HCT116 (cell line): ENCODE measurements at regions not wholly inside any gene's neighbourhood (a gene's known extent, or its start where the extent isn't known, plus 50 kb on each side); places are given as distances from the start of the nearest gene placed in this dataset.

Experiments
- ATAC-seq: fragments of 200-7000 bp; cut with Tn5 transposase; 2 replicates; pipeline ENCODE4 v1.9.1; 2020; ENCODE audit warnings: mild to moderate bottlenecking, moderate library complexity
- BruUV-seq: library from RNA; stranded (reverse); fragments of 400-500 nt; replicated peaks from 2 replicates; lab custom pipeline; 2021; lab: Mats Ljungman, UMichigan
- CTCF ChIA-PET: fragments of 300-600 bp; sonication (Branson Sonifier 250); formaldehyde crosslinking; loops from one replicate; lab custom pipeline; 2021; ENCODE audit warnings: antibody characterized with exemption; lab: Charles Lee
- POLR2A ChIA-PET: fragments of 300-600, 350-600 bp; sonication (Branson Sonifier 250); formaldehyde crosslinking; loops from one replicate; lab custom pipeline; 2021; ENCODE audit warnings: antibody characterized with exemption; lab: Charles Lee
- RAD21 ChIA-PET, 2 experiments: fragments of 300-600 bp; sonication (Branson Sonifier 250); formaldehyde crosslinking; loops; one replicate each; lab custom pipeline; 2023; ENCODE audit warnings: low total read pairs in 2 of 2; ENCODE audit not compliant: uncharacterized antibody in 2 of 2, unreplicated experiment in 2 of 2, low non-redundant PET in 1 of 2; lab: Charles Lee
- DNase-seq: peaks from one replicate; pipeline ENCODE4 v3.0.0-alpha.2; 2010; ENCODE audit warnings: low read depth, low spot score
- H2AFZ ChIP-seq: fragments of 200-600 bp; shearing (Covaris generic), sonication (generic); 2 replicates; pipeline ENCODE4 v1.6.1; 2017; ENCODE audit warnings: low read depth, mixed run types, mixed read lengths, antibody characterized with exemption, low read length; ENCODE audit not compliant: poor library complexity, severe bottlenecking
- H3K27ac ChIP-seq: 2 replicates; pipeline ENCODE4 v1.5.1; 2012; ENCODE audit warnings: low read depth, low read length
- H3K27me3 ChIP-seq: fragments of 200-600 bp; sonication (generic); 2 replicates; pipeline ENCODE4 v1.6.1; 2016; ENCODE audit warnings: mixed run types, low read length, mixed read lengths; ENCODE audit not compliant: insufficient read depth
- H3K36me3 ChIP-seq, 2 experiments: fragments of 200-500 bp in 1 of 2; fragments of 200-600 bp in 1 of 2; sonication (Bioruptor generic) in 1 of 2; sonication (generic) in 1 of 2; 2 replicates each; pipeline versions ENCODE4 v1.5.1 to v1.6.1; 2014 to 2016; ENCODE audit warnings: low read length in 2 of 2, inconsistent platforms in 1 of 2, mixed read lengths in 1 of 2, mixed run types in 1 of 2; ENCODE audit not compliant: insufficient read depth in 2 of 2, control insufficient read depth in 1 of 2
- H3K4me1 ChIP-seq, 2 experiments: fragments of 200-600 bp in 1 of 2; sonication (generic) in 1 of 2; 2 replicates each; pipeline versions ENCODE4 v1.5.1 to v1.6.1; 2012 to 2017; ENCODE audit warnings: low read length in 2 of 2, inconsistent platforms in 1 of 2, mild to moderate bottlenecking in 1 of 2, mixed read lengths in 1 of 2, mixed run types in 1 of 2, moderate library complexity in 1 of 2; ENCODE audit not compliant: insufficient read depth in 2 of 2, control insufficient read depth in 1 of 2
- H3K4me2 ChIP-seq: fragments of 200-600 bp; sonication (generic); 2 replicates; pipeline ENCODE4 v1.6.1; 2017; ENCODE audit warnings: mixed run types, low read length, mixed read lengths
- H3K4me3 ChIP-seq, 2 experiments: fragments of 200-600 bp in 1 of 2; sonication (generic) in 1 of 2; replicated peaks in 1 of 2; 2 replicates each; pipeline ENCODE4 v1.5.1; 2011 to 2016; ENCODE audit warnings: low read length in 2 of 2, control low read depth in 1 of 2, low read depth in 1 of 2, mild to moderate bottlenecking in 1 of 2, mixed read lengths in 1 of 2, mixed run types in 1 of 2
- H3K79me2 ChIP-seq: fragments of 200-600 bp; sonication (generic); 2 replicates; pipeline ENCODE4 v1.6.1; 2017; ENCODE audit warnings: mild to moderate bottlenecking, mixed run types, low read length, moderate library complexity, mixed read lengths; ENCODE audit not compliant: insufficient read depth
- H3K9ac ChIP-seq: fragments of 200-600 bp; sonication (generic); 2 replicates; pipeline ENCODE4 v1.6.1; 2016; ENCODE audit warnings: low read length, mixed read lengths
- H3K9me2 ChIP-seq: fragments of 200-600 bp; sonication (generic), shearing (Covaris generic); 2 replicates; pipeline ENCODE4 v1.6.1; 2017; ENCODE audit warnings: mixed run types, mild to moderate bottlenecking, moderate library complexity; ENCODE audit not compliant: insufficient read depth
- H3K9me3 ChIP-seq, 2 experiments: fragments of 200-500 bp in 1 of 2; fragments of 200-600 bp in 1 of 2; sonication (Bioruptor generic) in 1 of 2; sonication (generic) in 1 of 2; 2 replicates each; pipeline ENCODE4 v1.6.1; 2014 to 2017; ENCODE audit warnings: low read length in 2 of 2, mixed read lengths in 2 of 2, inconsistent platforms in 1 of 2, low read depth in 1 of 2, mild to moderate bottlenecking in 1 of 2, mixed run types in 1 of 2, moderate library complexity in 1 of 2; ENCODE audit not compliant: control insufficient read depth in 1 of 2, insufficient read depth in 1 of 2
- H4K20me1 ChIP-seq: fragments of 200-600 bp; sonication (generic), shearing (Covaris generic); 2 replicates; pipeline ENCODE4 v1.6.1; 2017; ENCODE audit warnings: mixed run types, mild to moderate bottlenecking, moderate library complexity; ENCODE audit not compliant: insufficient read depth
- ATF3 ChIP-seq: IDR thresholded peaks from 2 replicates; pipeline ENCODE4 v1.6.1; 2012
- CBX3 ChIP-seq: IDR thresholded peaks from 2 replicates; pipeline ENCODE4 v1.6.1; 2012; ENCODE audit warnings: low read depth
- CTCF ChIP-seq, 3 experiments: fragments of 200-600 bp in 1 of 3; sonication (generic) in 1 of 3; IDR thresholded peaks in 2 of 3; conservative IDR thresholded peaks in 1 of 3; 2 replicates each; pipeline ENCODE4 v1.5.1; 2012 to 2017; ENCODE audit warnings: low read depth in 2 of 3, low read length in 2 of 3, antibody characterized with exemption in 1 of 3, borderline replicate concordance in 1 of 3, control low read depth in 1 of 3, mild to moderate bottlenecking in 1 of 3, mixed read lengths in 1 of 3, mixed run types in 1 of 3, moderate library complexity in 1 of 3; ENCODE audit not compliant: insufficient read depth in 1 of 3
- EGR1 ChIP-seq: IDR thresholded peaks from 2 replicates; pipeline ENCODE4 v1.6.1; 2012; ENCODE audit warnings: low read depth
- FOSL1 ChIP-seq: IDR thresholded peaks from 2 replicates; pipeline ENCODE4 v1.6.1; 2012; ENCODE audit warnings: low read depth
- JUND ChIP-seq: IDR thresholded peaks from 2 replicates; pipeline ENCODE4 v1.6.1; 2012
- POLR2A ChIP-seq: IDR thresholded peaks from 2 replicates; pipeline ENCODE4 v1.7.0; 2011; ENCODE audit warnings: borderline replicate concordance; ENCODE audit not compliant: insufficient read depth, insufficient read length; ENCODE audit errors: extremely low read depth
- POLR2AphosphoS5 ChIP-seq: IDR thresholded peaks from 2 replicates; pipeline ENCODE4 v1.6.1; 2011; ENCODE audit warnings: mild to moderate bottlenecking, low read depth, low read length, moderate library complexity
- RAD21 ChIP-seq: IDR thresholded peaks from 2 replicates; pipeline ENCODE4 v1.6.1; 2012; ENCODE audit warnings: low read depth, mild to moderate bottlenecking
- REST ChIP-seq: IDR thresholded peaks from 2 replicates; pipeline ENCODE4 v1.6.1; 2012; ENCODE audit warnings: low read depth
- SIN3A ChIP-seq: IDR thresholded peaks from 2 replicates; pipeline ENCODE4 v1.6.1; 2012; ENCODE audit warnings: low read depth
- SRF ChIP-seq: IDR thresholded peaks from 2 replicates; pipeline ENCODE4 v1.6.1; 2012; ENCODE audit warnings: low read depth
- TCF7L2 ChIP-seq: IDR thresholded peaks from 2 replicates; pipeline ENCODE4 v1.7.0; 2011; ENCODE audit warnings: borderline replicate concordance, inconsistent platforms; ENCODE audit not compliant: insufficient read depth, insufficient read length; ENCODE audit errors: extremely low read depth
- ZFX ChIP-seq: fragments of 450-650 bp; IDR thresholded peaks from 2 replicates; pipeline ENCODE4 v1.6.1; 2017
- ZNF274 ChIP-seq: fragments of 200-500 bp; sonication (Bioruptor generic); IDR thresholded peaks from 2 replicates; pipeline ENCODE4 v1.6.1; 2014; ENCODE audit warnings: mild to moderate bottlenecking, low read depth, low read length, inconsistent platforms
- intact Hi-C: fragments of 100-400 bp; cut with micrococcal nuclease; formaldehyde crosslinking; loops from 2 replicates; pipeline ENCODE4 v1.10.0; 2022
- TF ChIP-seq, protein P1 (sequence below): IDR thresholded peaks from 2 replicates; pipeline ENCODE4 v1.6.1; 2011; ENCODE audit warnings: mild to moderate bottlenecking, low read length, moderate library complexity; ENCODE audit not compliant: insufficient replicate concordance; ENCODE audit errors: extremely low read depth

- TF ChIP-seq, protein P1, sequence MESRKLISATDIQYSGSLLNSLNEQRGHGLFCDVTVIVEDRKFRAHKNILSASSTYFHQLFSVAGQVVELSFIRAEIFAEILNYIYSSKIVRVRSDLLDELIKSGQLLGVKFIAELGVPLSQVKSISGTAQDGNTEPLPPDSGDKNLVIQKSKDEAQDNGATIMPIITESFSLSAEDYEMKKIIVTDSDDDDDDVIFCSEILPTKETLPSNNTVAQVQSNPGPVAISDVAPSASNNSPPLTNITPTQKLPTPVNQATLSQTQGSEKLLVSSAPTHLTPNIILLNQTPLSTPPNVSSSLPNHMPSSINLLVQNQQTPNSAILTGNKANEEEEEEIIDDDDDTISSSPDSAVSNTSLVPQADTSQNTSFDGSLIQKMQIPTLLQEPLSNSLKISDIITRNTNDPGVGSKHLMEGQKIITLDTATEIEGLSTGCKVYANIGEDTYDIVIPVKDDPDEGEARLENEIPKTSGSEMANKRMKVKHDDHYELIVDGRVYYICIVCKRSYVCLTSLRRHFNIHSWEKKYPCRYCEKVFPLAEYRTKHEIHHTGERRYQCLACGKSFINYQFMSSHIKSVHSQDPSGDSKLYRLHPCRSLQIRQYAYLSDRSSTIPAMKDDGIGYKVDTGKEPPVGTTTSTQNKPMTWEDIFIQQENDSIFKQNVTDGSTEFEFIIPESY, result no peak
- TF ChIP-seq ZNF274, result no peak
- no peak for TF ChIP-seq JUND
- no peak for TF ChIP-seq SIN3A
- no peak for TF ChIP-seq RAD21
These were observed 258.5 kb upstream of the SLIT2 start (continued) for GRCh38 chr4:19993242-19993641.

DNA sequence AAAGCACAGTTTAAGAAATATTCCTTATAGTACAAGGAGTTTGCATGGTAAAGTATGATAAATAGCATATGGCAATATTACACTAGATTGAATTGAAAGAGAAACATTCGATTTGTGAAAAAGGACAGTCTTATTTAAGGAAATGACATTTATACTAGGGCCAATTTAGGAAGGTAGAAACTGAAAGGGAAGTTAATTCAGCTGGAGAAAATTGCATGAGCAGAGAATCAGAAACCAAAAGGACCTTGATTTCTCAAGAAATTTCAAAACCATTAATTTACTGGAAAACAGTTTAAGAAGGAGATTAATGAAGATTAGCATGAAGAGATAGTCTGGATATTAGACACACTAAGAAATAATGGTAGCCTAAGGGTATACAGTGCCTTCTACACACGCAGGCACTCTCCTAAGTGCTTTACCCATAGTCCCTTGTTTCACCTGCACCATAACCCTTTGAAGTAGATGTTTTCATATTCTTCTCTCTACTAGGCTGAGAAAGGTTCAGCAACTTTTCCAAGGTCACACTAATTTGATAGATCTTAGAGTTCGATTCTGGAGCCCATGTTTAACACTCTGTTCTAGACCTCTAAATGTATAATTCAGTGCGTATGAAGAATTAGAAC, 259.1 kb upstream of the SLIT2 start:
- no peak overlapping the region for H2AFZ ChIP-seq
- CTCF ChIA-PET, result no interaction called here
- H3K9ac ChIP-seq, result no peak overlapping the region
- H3K9me2 ChIP-seq, result no peaks in the 10 kb centered on the region
- no peaks in the 10 kb centered on the region for H3K27me3 ChIP-seq
- intact Hi-C loops, result no loop called here
- no TSS peak for BruUV-seq
- H3K36me3 ChIP-seq, result no peaks in the 10 kb centered on the region
- H3K4me3 ChIP-seq, result no peak overlapping the region
- H3K4me2 ChIP-seq, result no peak overlapping the region
- no peak overlapping the region for H3K27ac ChIP-seq
- H3K4me1 ChIP-seq, result no peaks in the 10 kb centered on the region
- RAD21 ChIA-PET, result no interaction called here
- DNase-seq, result no peak
- POLR2A ChIA-PET, result no interaction called here
- no peaks in the 10 kb centered on the region for H4K20me1 ChIP-seq
- ATAC-seq, result no peak
- no peaks in the 10 kb centered on the region for H3K9me3 ChIP-seq
- no peaks in the 10 kb centered on the region for H3K79me2 ChIP-seq
- TF ChIP-seq ZFX (no peak), SRF (no peak), FOSL1 (no peak), POLR2A (no peak), ATF3 (no peak), REST (no peak), CBX3 (no peak), EGR1 (no peak), TCF7L2 (no peak), CTCF (IDR thresholded peaks at IDR 0.05 in 2 of 3, conservative IDR thresholded peaks at IDR 0.05 in 1 of 3; ENCODE audit: borderline replicate concordance in 1 of 3, insufficient read depth in 1 of 3, low read depth in 2 of 3, low read length in 2 of 3) (no peak), POLR2AphosphoS5 (no peak)
- TF ChIP-seq, protein P1, result no peak
